ENCODE measurements at regions not wholly inside any gene's neighbourhood (a gene's known extent, or its start where the extent isn't known, plus 50 kb on each side); places are given as distances from the start of the nearest gene placed in this dataset.

- H2BK20ac ChIP-seq (ENCODE audit: low read length) = no peak overlapping the region
- no peak overlapping the region for H2AK5ac ChIP-seq (ENCODE audit: low read depth, low read length)
- H2BK15ac ChIP-seq (ENCODE audit: low read length) = no peak overlapping the region
- H3K18ac ChIP-seq (ENCODE audit: extremely low read depth, low read length) = no peak overlapping the region
- H3K4ac ChIP-seq (replicated peaks; ENCODE audit: insufficient read length, low read depth, low read length) = no peak overlapping the region
- no peak overlapping the region for H3K14ac ChIP-seq (ENCODE audit: insufficient read length)
- H3K9me3 ChIP-seq (ENCODE audit: insufficient read depth in 2 of 2, low read depth in 1 of 2, low read length in 1 of 2) = no peaks in the 10 kb centered on the region
- no peaks in the 10 kb centered on the region for H3K4me1 ChIP-seq (replicated peaks in 1 of 4; ENCODE audit: control insufficient read depth in 3 of 4, insufficient read depth in 4 of 4, low read length in 3 of 4)
- no peaks in the 10 kb centered on the region for H3K27me3 ChIP-seq (replicated peaks in 1 of 4; ENCODE audit: control insufficient read depth in 3 of 4, extremely low read depth in 1 of 4, insufficient read depth in 3 of 4, low read length in 3 of 4)
- no peaks in the 10 kb centered on the region for H3K23me2 ChIP-seq (ENCODE audit: low read depth, low read length)
- CTCF ChIA-PET (ENCODE audit: partially characterized antibody) = interaction anchor here (0.5 to 1.7 kb wide), 6 partner anchors 8 to 154 kb away, joined by 3 to 7 read pairs (median 4); no protein-coding TSS in a partner anchor
- no peak overlapping the region for H3K4me2 ChIP-seq (ENCODE audit: insufficient read depth in 1 of 2, low read depth in 2 of 2, low read length in 2 of 2)
- H2BK5ac ChIP-seq (ENCODE audit: low read depth, low read length) = no peak overlapping the region
- H3K79me2 ChIP-seq (ENCODE audit: control insufficient read depth in 1 of 2, insufficient read depth in 2 of 2, low read length in 2 of 2) = no peaks in the 10 kb centered on the region
- no peak for FAIRE-seq
- H3K56ac ChIP-seq (replicated peaks; ENCODE audit: insufficient read length, low read depth, low read length) = no peak overlapping the region
- TF ChIP-seq SP2 (IDR thresholded peaks at IDR 0.05; ENCODE audit: low read length) (no peak), USF2 (IDR thresholded peaks at IDR 0.05; ENCODE audit: low read length) (no peak), SP1 (IDR thresholded peaks at IDR 0.05; ENCODE audit: low read depth, low read length) (no peak), TAF7 (optimal IDR thresholded peaks at IDR 0.05; ENCODE audit: borderline replicate concordance, low read depth, low read length) (no peak), RFX5 (IDR thresholded peaks at IDR 0.05; ENCODE audit: borderline replicate concordance, low read depth, low read length) (no peak), CHD2 (IDR thresholded peaks at IDR 0.05; ENCODE audit: low read length) (no peak), NRF1 (IDR thresholded peaks at IDR 0.05; ENCODE audit: low read depth, low read length) (no peak), GABPA (IDR thresholded peaks at IDR 0.05; ENCODE audit: borderline replicate concordance, insufficient read depth, low read length) (no peak)
- DNase-seq (ENCODE audit: low read depth in 1 of 2, low spot score in 2 of 2) = no peak
- H3K27ac ChIP-seq (ENCODE audit: low read depth, low read length) = no peak overlapping the region
- no peak overlapping the region for H2AFZ ChIP-seq (ENCODE audit: low read length)
- no peak overlapping the region for H4K8ac ChIP-seq (ENCODE audit: extremely low read depth, insufficient read depth, low read length)
- H3K23ac ChIP-seq (ENCODE audit: insufficient read length) = no peak overlapping the region
- no peaks in the 10 kb centered on the region for H3K79me1 ChIP-seq (ENCODE audit: low read depth, low read length)
- no peak overlapping the region for H4K91ac ChIP-seq (replicated peaks; ENCODE audit: insufficient read length, low read length)
- no peak overlapping the region for H4K5ac ChIP-seq (ENCODE audit: insufficient read length, low read depth, low read length)
- H2BK12ac ChIP-seq (ENCODE audit: low read depth, low read length) = no peak overlapping the region
- no peaks in the 10 kb centered on the region for H3K36me3 ChIP-seq (ENCODE audit: control insufficient read depth in 2 of 4, insufficient read depth in 4 of 4, low read length in 3 of 4)
- no peak overlapping the region for H3K9ac ChIP-seq (replicated peaks in 1 of 4; ENCODE audit: extremely low read depth in 1 of 4, low read depth in 3 of 4, low read length in 3 of 4)
- no peak overlapping the region for H2BK120ac ChIP-seq (replicated peaks; ENCODE audit: low read depth, low read length)
- 100% methylated on average over 1 of the region's 1 CpG; no CpG with 5 or more reads in 1 of the 2 experiments for WGBS, 2 experiments (ENCODE audit: extremely low coverage in 1 of 2, insufficient coverage in 1 of 2, insufficient read length in 1 of 2, insufficient replicate concordance in 2 of 2, low coverage in 1 of 2, low lambda C conversion rate in 2 of 2, missing lambda C conversion rate in 1 of 2)
- H4K20me1 ChIP-seq (replicated peaks in 1 of 2; ENCODE audit: control insufficient read depth in 1 of 2, insufficient read depth in 2 of 2, low read length in 2 of 2) = no peaks in the 10 kb centered on the region
- POLR2A ChIA-PET (ENCODE audit: partially characterized antibody) = no interaction called here
- no peak overlapping the region for H3K4me3 ChIP-seq (ENCODE audit: extremely low read depth in 1 of 4, insufficient read depth in 2 of 4, low read depth in 3 of 4, low read length in 4 of 4)
Observed at GRCh38 chr2:223460209-223460608, 142.0 kb downstream of the SCG2 start.

Data from H1 (cell line).